HG02763 (cell line): ENCODE measurements at regions not wholly inside any gene's neighbourhood (a gene's known extent, or its start where the extent isn't known, plus 50 kb on each side); places are given as distances from the start of the nearest gene placed in this dataset.
"Not testable (repeated sequence)": the region's sequence is repeated elsewhere in the genome, so short reads cannot be mapped to it uniquely, and the experiment has no call there.

Experiments
- ATAC-seq: cut with Tn5 transposase; IDR thresholded peaks from one replicate; pipeline ENCODE4 v1.9.1; 2021; ENCODE audit warnings: mild to moderate bottlenecking, moderate library complexity; ENCODE audit not compliant: unreplicated experiment

GRCh38 chr5:168073311-168073710, 218.1 kb upstream of the WWC1 start:
- no peak for ATAC-seq

GRCh38 chr5:168073991-168074800, 217.2 kb upstream of the WWC1 start:
- ATAC-seq: no peak

GRCh38 chr5:168075387-168075786, 216.1 kb upstream of the WWC1 start:
- no peak for ATAC-seq

- ATAC-seq: no peak
These were observed 214.9 kb upstream of the WWC1 start for GRCh38 chr5:168076561-168076991.

DNA sequence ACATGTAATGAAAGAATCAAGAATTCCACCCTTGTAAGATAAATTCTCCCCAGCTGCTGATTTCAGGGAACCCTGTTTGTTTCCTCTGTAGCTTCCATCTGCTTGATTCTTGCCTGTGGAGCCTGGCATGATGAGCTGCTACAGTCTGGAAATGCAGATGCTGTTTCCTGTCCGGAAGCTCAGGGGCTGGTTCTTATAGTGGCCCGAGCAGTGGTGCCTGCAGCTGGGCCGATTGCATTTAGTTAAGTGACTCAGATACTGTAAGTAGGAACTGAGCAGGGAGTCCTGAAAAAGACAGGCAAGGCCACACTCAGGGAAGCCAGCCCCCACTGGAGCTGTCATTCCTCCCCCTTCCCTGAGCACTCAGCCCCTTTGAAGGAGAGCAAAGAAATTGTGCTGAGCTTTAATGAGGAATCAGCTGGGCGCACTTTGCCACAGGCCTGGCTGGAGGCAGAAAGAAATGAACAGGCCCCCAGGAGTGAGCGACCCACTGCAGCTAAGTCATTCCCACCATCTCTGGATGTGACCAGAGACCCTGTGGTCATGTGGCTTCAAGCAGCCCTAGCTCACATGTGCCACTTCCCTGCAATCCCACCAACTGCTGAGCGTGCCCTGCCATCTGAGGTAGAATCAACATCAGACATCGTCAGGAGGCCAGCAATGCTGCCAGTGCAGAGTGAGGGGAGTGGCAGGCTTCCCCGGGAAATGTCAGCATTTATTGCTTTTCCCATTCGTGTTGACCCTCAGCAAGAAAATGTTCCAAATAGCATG, 206.0 kb upstream of the WWC1 start:
- no peak for ATAC-seq

DNA sequence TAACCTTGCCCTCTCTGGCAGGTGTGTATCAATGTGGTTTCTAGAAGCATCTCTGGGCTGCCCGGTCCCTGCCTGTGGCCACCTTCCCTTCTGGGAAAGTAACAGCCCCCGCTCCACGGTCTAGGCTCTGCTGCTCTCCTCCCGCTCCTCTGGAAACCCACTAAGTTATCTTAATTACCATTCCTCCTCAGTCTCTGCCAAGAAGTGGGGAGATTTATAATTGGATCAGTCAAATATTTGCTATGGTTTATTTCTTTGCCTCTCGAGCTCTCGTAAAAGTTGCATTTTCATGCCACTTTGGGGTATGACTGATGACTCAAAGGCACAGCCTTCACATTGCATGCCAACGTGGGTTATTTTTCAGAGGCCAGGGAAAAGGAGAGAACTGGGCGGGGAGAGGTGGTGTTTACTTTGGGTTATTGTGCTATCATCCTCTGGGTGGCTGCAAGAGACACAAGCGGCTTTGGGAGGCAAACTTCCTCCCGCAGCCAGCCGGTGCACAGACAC, 205.3 kb upstream of the WWC1 start:
- no peak for ATAC-seq

DNA sequence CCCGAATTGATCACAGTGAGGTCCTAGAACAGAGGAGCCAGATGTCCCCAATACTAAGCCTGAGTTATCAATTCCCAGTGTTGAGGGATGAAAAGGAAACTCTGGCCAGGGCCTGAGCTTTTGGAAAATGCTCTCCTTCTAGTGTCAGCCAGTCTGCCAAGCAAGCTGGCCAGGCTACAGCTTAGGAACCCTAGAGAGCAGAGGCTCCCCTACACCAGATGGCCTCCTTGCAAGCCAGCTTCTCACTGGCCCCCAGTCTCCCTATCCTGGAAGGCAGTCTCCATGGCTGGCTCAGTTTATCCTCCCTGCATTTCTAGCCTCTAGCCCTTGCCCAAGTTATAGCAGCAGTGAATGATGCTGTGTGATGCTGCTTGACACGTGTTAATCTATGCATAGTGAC, 204.7 kb upstream of the WWC1 start:
- ATAC-seq: no peak

- no peak for ATAC-seq
These were observed 202.9 kb upstream of the WWC1 start for GRCh38 chr5:168088410-168089173.

DNA sequence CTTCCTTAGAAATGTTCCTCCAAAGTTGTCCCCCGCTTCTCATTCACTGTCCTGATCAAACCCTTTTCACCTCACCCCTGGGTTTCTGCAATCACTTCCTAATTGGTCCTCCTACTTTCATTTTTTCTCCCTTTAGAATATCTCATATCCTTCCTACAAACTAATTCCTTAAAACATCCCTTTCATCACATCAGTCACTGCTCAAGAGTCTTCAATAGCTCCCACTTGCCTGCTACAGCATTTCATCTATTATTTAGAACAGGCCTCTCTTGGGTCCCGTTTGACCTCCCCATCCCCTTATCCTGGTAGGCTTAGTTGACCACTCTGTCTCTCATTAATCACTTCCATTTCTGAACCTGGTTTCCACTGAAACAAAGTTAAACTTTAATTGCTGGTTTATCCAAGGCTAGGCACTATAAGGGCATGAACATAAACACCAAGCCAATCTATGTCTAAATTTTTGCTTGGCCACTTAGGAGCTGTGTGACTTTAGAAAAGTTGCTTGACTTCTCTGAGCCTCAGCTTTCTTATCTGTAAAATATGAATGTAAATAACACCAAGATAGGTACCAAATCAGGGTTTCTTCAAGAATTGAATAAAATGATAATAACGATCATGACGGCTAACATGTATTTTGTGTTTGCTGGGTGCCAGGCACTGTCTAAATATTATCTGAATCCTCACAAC, 202.1 kb upstream of the WWC1 start:
- ATAC-seq: no peak

DNA sequence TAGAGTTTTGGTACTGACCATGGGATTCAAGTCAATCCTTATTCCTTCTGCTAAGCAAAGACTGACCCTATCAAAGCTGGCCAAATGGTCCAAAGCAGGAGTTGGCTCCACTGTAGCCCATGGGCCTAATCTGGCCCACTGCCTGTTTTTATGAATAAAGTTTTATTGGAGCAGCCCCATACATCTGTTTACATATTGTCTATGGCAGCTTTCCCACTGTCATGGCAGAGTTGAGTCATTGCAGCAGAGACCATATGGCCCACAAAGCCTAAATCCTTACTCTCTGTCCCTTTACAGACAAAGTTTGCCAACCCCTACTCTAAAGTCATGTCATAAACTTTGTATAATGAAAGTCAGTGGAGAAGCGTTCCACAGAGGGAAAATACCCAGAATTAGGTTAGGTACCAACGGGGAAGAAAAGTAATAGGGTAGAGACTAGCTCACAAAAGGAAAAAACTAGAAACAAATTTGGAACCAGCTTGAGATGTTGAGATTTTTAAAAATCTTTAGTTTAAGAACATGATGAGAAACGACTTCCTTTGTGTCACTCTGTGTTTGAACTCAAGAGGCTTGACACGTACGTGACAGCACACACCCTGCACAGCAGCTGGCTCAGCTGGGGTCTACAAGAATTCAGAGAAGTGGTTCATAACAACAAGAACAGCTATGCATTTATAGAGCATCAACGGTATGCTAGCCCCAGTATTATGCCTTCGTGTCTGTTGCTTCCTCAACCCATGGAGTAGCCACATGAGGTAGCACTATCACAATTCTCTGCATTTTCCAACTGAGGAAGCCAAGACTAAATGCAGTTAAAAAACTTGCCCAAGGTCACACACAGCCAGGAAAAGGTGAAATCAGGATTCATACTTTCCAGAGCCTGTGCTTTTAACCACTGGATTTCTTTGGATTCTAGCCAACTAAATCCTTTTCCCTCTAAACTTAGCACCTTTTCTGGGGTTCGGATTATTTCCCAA, 198.9 kb upstream of the WWC1 start:
- ATAC-seq: no peak

- ATAC-seq: no peak
These were observed 198.1 kb upstream of the WWC1 start for GRCh38 chr5:168093200-168093910.

- ATAC-seq: no peak
These were observed 194.9 kb upstream of the WWC1 start for GRCh38 chr5:168096525-168096924.

DNA sequence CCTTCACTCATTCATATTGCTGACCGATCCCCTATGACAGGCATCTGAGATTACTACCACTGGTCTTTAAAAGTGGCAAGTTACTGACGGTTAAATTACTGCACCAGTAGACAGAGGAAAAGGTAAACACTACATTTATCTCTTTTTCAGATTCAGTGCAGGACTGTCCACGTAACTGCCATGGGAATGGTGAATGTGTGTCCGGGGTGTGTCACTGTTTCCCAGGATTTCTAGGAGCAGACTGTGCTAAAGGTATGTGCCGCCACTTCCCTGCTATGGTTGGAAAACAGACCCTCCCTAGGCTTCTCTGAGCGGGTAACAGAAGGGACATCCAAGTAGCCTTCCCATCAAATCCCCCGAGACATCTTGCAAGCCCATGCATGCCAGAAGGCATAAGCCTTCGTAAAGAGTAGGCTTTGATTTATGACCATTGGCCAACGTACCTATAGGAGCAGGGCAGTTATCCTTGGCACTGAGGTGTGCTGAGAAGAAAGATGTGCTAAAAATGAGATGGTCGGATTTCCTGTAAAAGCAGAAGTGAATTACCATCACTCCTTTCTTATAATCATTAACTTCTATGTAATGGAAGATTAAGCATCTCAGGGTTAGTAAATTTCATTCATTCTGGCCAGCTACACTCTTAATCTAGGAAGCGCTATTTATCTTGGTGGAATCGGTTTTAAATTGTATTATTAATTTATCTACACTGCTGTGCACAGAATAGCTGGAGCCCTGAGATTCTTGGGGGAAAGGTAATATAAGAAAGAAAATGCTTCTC, 193.4 kb upstream of the WWC1 start:
- no peak for ATAC-seq

GRCh38 chr5:168101352-168101751, 190.1 kb upstream of the WWC1 start:
- ATAC-seq: no peak

DNA sequence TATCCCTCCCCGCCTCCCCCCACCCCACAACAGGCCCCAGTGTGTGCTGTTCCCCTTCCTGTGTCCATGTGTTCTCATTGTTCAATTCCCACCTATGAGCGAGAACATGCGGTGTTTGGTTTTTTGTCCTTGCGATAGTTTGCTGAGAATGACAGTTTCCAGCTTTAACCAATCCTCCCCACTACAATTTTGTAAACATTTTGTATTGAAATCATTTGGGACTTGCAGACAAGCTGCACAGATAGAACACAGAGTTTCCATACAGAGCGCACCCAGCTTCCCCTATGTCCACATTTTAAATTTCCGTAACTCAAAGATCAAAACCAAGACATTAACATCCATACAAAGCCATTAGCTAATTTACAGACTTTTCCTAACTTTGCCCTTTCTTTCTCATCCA, 188.4 kb upstream of the WWC1 start:
- not testable (repeated sequence) for ATAC-seq

DNA sequence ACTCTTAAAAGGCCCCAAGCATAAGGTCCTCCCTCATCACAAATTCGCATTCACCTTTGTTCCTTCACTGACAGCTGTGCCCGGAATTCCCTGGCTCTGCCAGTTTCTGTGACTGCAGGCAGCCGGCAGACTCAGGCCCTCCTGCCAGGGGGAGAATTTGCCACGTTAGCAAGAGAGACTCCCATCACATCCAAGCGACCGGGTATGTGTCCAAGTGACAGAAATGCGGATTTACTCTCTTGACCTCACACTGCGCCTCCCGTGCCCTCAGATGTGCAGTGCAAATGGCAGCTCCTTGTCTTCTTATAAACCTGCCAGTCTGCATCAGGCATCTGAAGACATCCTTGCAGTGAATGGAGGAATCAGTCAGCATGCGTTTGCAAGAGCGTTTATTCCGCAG, 187.1 kb upstream of the WWC1 start:
- no peak for ATAC-seq

GRCh38 chr5:168104811-168105481, 186.5 kb upstream of the WWC1 start:
- ATAC-seq: no peak
